ENCODE measurements at regions not wholly inside any gene's neighbourhood (a gene's known extent, or its start where the extent isn't known, plus 50 kb on each side); places are given as distances from the start of the nearest gene placed in this dataset.
"Not testable (repeated sequence)": the region's sequence is repeated elsewhere in the genome, so short reads cannot be mapped to it uniquely, and the experiment has no call there.

DNA sequence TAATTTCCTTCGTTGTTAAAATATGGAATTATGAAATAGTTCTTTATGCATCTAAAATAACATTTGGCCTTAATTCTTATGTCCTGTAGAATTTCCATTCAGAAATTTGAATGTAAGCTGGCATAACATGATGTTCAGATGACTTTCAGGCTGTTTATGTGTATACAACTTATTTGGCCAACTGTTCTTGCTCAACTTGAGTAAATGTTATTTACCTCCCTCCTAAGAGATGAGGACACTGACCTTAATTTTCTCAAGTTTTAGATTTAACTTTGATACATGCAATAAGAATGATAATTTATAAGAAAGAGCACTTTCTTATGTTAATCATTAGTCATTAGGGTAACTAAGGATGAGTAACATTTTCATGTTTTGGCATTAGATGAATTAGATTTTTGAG is 365.4 kb downstream of the AEBP2 start:
- H3K4me3 ChIP-seq (ENCODE audit: low read depth in 1 of 2, low read length in 2 of 2): no peak overlapping the region
- H3K4me1 ChIP-seq (ENCODE audit: insufficient read depth, low read length): no peaks in the 10 kb centered on the region
- no peak overlapping the region for H3K27ac ChIP-seq (ENCODE audit: low read depth, low read length)
- no peaks in the 10 kb centered on the region for H3K9me3 ChIP-seq (ENCODE audit: low read length)
- H3K27me3 ChIP-seq (ENCODE audit: control insufficient read depth in 1 of 2, insufficient read depth in 2 of 2, low read length in 2 of 2): no peaks in the 10 kb centered on the region
- H3K36me3 ChIP-seq (ENCODE audit: insufficient read depth, low read length): no peaks in the 10 kb centered on the region
- no peak overlapping the region for H3K9ac ChIP-seq (ENCODE audit: low read length)

- Histone ChIP-seq H3K27ac (ENCODE audit: low read depth, low read length) (no peak overlapping the region), H3K4me3 (ENCODE audit: low read depth in 1 of 2, low read length in 2 of 2) (no peak overlapping the region), H3K36me3 (ENCODE audit: insufficient read depth, low read length) (no peaks in the 10 kb centered on the region), H3K9ac (ENCODE audit: low read length) (no peak overlapping the region), H3K27me3 (ENCODE audit: control insufficient read depth in 1 of 2, insufficient read depth in 2 of 2, low read length in 2 of 2) (no peaks in the 10 kb centered on the region), H3K4me1 (ENCODE audit: insufficient read depth, low read length) (no peaks in the 10 kb centered on the region), H3K9me3 (ENCODE audit: low read length) (no peaks in the 10 kb centered on the region)
These were observed 369.1 kb downstream of the AEBP2 start for GRCh38 chr12:19808371-19808770.

GRCh38 chr12:19810213-19810612 is 370.9 kb downstream of the AEBP2 start:
- Histone ChIP-seq H3K27me3 (ENCODE audit: control insufficient read depth in 1 of 2, insufficient read depth in 2 of 2, low read length in 2 of 2) (no peaks in the 10 kb centered on the region), H3K9me3 (ENCODE audit: low read length) (no peaks in the 10 kb centered on the region), H3K9ac (ENCODE audit: low read length) (no peak overlapping the region), H3K4me1 (ENCODE audit: insufficient read depth, low read length) (no peaks in the 10 kb centered on the region), H3K36me3 (ENCODE audit: insufficient read depth, low read length) (no peaks in the 10 kb centered on the region), H3K27ac (ENCODE audit: low read depth, low read length) (no peak overlapping the region), H3K4me3 (ENCODE audit: low read depth in 1 of 2, low read length in 2 of 2) (no peak overlapping the region)

GRCh38 chr12:19811922-19812321 is 372.6 kb downstream of the AEBP2 start:
- H3K4me3 ChIP-seq (ENCODE audit: low read depth in 1 of 2, low read length in 2 of 2): no peak overlapping the region
- H3K27me3 ChIP-seq (ENCODE audit: control insufficient read depth in 1 of 2, insufficient read depth in 2 of 2, low read length in 2 of 2): no peaks in the 10 kb centered on the region

GRCh38 chr12:19819231-19819630 is 379.9 kb downstream of the AEBP2 start:
- H3K4me3 ChIP-seq (ENCODE audit: low read depth in 1 of 2, low read length in 2 of 2): no peak overlapping the region
- H3K27ac ChIP-seq (ENCODE audit: low read depth, low read length): no peak overlapping the region
- no peaks in the 10 kb centered on the region for H3K27me3 ChIP-seq (ENCODE audit: control insufficient read depth in 1 of 2, insufficient read depth in 2 of 2, low read length in 2 of 2)
- no peaks in the 10 kb centered on the region for H3K4me1 ChIP-seq (ENCODE audit: insufficient read depth, low read length)
- H3K36me3 ChIP-seq (ENCODE audit: insufficient read depth, low read length): no peaks in the 10 kb centered on the region
- H3K9ac ChIP-seq (ENCODE audit: low read length): no peak overlapping the region
- no peaks in the 10 kb centered on the region for H3K9me3 ChIP-seq (ENCODE audit: low read length)

More at GRCh38 chr12:19811922-19812321, 372.6 kb downstream of the AEBP2 start:
- Histone ChIP-seq H3K9me3 (ENCODE audit: low read length) (no peaks in the 10 kb centered on the region), H3K9ac (ENCODE audit: low read length) (no peak overlapping the region), H3K36me3 (ENCODE audit: insufficient read depth, low read length) (no peaks in the 10 kb centered on the region), H3K27ac (ENCODE audit: low read depth, low read length) (no peak overlapping the region), H3K4me1 (ENCODE audit: insufficient read depth, low read length) (no peaks in the 10 kb centered on the region)

DNA sequence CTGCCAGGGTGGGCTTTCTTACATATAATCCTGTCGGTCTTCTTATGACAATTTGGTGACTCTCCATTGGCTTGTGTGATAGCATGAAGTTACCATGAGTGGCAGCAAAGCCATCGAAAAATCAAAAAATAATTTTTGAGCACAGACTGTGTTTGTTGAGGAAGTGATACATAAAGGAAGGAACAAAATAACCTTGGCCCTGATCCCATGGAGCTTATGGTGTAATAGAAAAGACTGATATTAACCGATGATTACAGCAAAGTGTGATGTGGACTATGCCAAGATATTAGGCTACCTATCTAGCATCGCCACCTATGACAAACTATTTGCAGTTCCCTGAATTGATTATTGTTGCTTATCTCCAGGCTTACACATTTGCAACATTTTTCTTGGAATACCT is 383.2 kb downstream of the AEBP2 start:
- Histone ChIP-seq H3K4me1 (ENCODE audit: insufficient read depth, low read length) (no peaks in the 10 kb centered on the region), H3K27me3 (ENCODE audit: control insufficient read depth in 1 of 2, insufficient read depth in 2 of 2, low read length in 2 of 2) (no peaks in the 10 kb centered on the region), H3K9ac (ENCODE audit: low read length) (no peak overlapping the region), H3K27ac (ENCODE audit: low read depth, low read length) (no peak overlapping the region), H3K4me3 (ENCODE audit: low read depth in 1 of 2, low read length in 2 of 2) (no peak overlapping the region), H3K36me3 (ENCODE audit: insufficient read depth, low read length) (no peaks in the 10 kb centered on the region), H3K9me3 (ENCODE audit: low read length) (no peaks in the 10 kb centered on the region)

- H3K4me3 ChIP-seq (ENCODE audit: low read depth in 1 of 2, low read length in 2 of 2); H3K9ac ChIP-seq (ENCODE audit: low read length); H3K27ac ChIP-seq (ENCODE audit: low read depth, low read length); H3K4me1 ChIP-seq (ENCODE audit: insufficient read depth, low read length); H3K36me3 ChIP-seq (ENCODE audit: insufficient read depth, low read length); H3K27me3 ChIP-seq (ENCODE audit: control insufficient read depth in 1 of 2, insufficient read depth in 2 of 2, low read length in 2 of 2); H3K9me3 ChIP-seq (ENCODE audit: low read length): not testable (repeated sequence)
These were observed 384.0 kb downstream of the AEBP2 start for GRCh38 chr12:19823326-19823725.

DNA sequence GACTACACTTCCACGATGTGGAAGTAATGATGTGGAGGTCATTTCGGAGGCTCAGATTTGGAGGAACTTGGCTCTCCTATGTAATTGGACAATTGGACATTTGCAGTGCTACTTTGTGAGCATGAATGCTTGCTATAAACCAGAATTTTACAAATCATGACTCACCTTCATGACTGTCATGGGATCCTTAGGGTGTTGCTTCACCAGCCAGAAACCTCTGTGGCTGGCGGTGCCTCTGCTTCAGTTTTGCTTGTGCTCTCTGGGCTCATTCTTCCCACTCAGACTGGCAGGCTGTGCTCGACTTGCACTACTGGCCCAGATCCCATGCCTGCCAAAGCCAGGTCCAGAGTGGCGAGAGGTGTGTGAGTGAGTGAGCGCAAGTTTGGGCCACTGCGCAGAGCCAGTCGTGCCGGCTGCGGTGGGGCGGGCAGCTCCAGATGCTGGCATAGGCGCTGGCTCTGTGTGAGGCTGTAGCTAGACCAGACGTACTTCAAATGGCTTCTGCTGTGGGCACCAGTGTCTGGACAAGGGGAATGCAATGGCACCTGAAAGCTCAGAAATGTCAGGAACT is 387.8 kb downstream of the AEBP2 start:
- Histone ChIP-seq H3K4me3 (ENCODE audit: low read depth in 1 of 2, low read length in 2 of 2) (no peak overlapping the region), H3K27me3 (ENCODE audit: control insufficient read depth in 1 of 2, insufficient read depth in 2 of 2, low read length in 2 of 2) (no peaks in the 10 kb centered on the region)

DNA sequence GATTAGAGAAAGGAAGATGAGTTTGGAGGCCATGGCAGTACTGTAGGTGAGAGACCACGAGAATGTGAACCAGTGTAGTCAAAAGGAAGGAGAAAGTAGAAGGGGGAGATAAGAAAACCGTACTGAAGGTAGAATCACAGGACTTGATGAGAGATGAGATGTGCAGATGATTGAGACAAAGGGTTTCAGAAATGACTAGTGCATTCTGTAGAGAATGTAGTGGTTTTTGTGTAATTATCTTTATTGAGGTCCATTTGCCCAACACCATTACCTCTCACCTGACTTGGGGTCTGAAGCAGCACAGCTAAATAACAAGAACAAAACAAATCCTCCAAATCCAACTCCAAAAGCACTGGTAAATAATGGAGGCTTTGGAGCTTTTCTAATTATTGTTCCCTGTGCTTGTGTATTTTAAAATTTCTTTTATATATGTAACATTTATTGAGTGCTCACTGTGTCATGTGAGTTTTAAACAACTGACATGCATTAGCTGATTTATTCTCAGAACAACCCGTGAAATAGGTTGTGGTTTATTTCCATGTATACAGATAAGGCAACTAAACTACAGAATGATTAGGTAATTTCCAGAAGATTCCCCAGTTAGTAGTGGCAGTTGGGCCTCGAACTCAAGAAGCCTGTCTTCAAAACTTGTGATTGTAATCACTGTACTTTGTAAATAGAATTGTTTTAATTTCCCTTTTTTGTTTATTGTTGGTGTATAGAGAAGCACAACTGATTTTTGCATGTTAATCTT is 390.0 kb downstream of the AEBP2 start:
- Histone ChIP-seq H3K27ac (ENCODE audit: low read depth, low read length) (no peak overlapping the region), H3K9me3 (ENCODE audit: low read length) (no peaks in the 10 kb centered on the region), H3K36me3 (ENCODE audit: insufficient read depth, low read length) (no peaks in the 10 kb centered on the region), H3K4me1 (ENCODE audit: insufficient read depth, low read length) (no peaks in the 10 kb centered on the region), H3K9ac (ENCODE audit: low read length) (no peak overlapping the region), H3K4me3 (ENCODE audit: low read depth in 1 of 2, low read length in 2 of 2) (no peak overlapping the region), H3K27me3 (ENCODE audit: control insufficient read depth in 1 of 2, insufficient read depth in 2 of 2, low read length in 2 of 2) (no peaks in the 10 kb centered on the region)

More for the DNA sequence above, 387.8 kb downstream of the AEBP2 start:
- Histone ChIP-seq H3K4me1 (ENCODE audit: insufficient read depth, low read length) (no peaks in the 10 kb centered on the region), H3K27ac (ENCODE audit: low read depth, low read length) (no peak overlapping the region), H3K9me3 (ENCODE audit: low read length) (no peaks in the 10 kb centered on the region), H3K9ac (ENCODE audit: low read length) (no peak overlapping the region), H3K36me3 (ENCODE audit: insufficient read depth, low read length) (no peaks in the 10 kb centered on the region)

GRCh38 chr12:19830446-19830845 is 391.2 kb downstream of the AEBP2 start:
- Histone ChIP-seq H3K4me1 (ENCODE audit: insufficient read depth, low read length) (no peaks in the 10 kb centered on the region), H3K9me3 (ENCODE audit: low read length) (no peaks in the 10 kb centered on the region), H3K27me3 (ENCODE audit: control insufficient read depth in 1 of 2, insufficient read depth in 2 of 2, low read length in 2 of 2) (no peaks in the 10 kb centered on the region), H3K9ac (ENCODE audit: low read length) (no peak overlapping the region), H3K27ac (ENCODE audit: low read depth, low read length) (no peak overlapping the region), H3K36me3 (ENCODE audit: insufficient read depth, low read length) (no peaks in the 10 kb centered on the region), H3K4me3 (ENCODE audit: low read depth in 1 of 2, low read length in 2 of 2) (no peak overlapping the region)

GRCh38 chr12:19833775-19834501 is 394.6 kb downstream of the AEBP2 start:
- Histone ChIP-seq H3K36me3 (ENCODE audit: insufficient read depth, low read length) (no peaks in the 10 kb centered on the region), H3K4me1 (ENCODE audit: insufficient read depth, low read length) (no peaks in the 10 kb centered on the region), H3K27ac (ENCODE audit: low read depth, low read length) (no peak overlapping the region), H3K4me3 (ENCODE audit: low read depth in 1 of 2, low read length in 2 of 2) (no peak overlapping the region), H3K9me3 (ENCODE audit: low read length) (no peaks in the 10 kb centered on the region), H3K9ac (ENCODE audit: low read length) (no peak overlapping the region), H3K27me3 (ENCODE audit: control insufficient read depth in 1 of 2, insufficient read depth in 2 of 2, low read length in 2 of 2) (no peaks in the 10 kb centered on the region)

All from muscle layer of colon (tissue), 2 donors.